NB4 (cell line): ENCODE measurements at regions not wholly inside any gene's neighbourhood (a gene's known extent, or its start where the extent isn't known, plus 50 kb on each side); places are given as distances from the start of the nearest gene placed in this dataset.

Source experiments
- DNase-seq: peaks from one replicate; pipeline ENCODE4 v3.0.0; 2010; ENCODE audit warnings: low read depth
- H3K4me3 ChIP-seq: one replicate; pipeline ENCODE4 v1.5.1; 2011; ENCODE audit warnings: mild to moderate bottlenecking, low read depth, low read length, moderate library complexity
- CTCF ChIP-seq: IDR thresholded peaks from one replicate; pipeline ENCODE4 v1.5.1; 2012; ENCODE audit warnings: low read depth, low read length
- MAX ChIP-seq: IDR thresholded peaks from 2 replicates; pipeline ENCODE4 v1.6.1; 2011; ENCODE audit warnings: low read depth, low read length
- MYC ChIP-seq: IDR thresholded peaks from 2 replicates; pipeline ENCODE4 v1.6.1; 2011; ENCODE audit warnings: low read depth, low read length
- POLR2A ChIP-seq: IDR thresholded peaks from 2 replicates; pipeline ENCODE4 v1.6.1; 2011; ENCODE audit warnings: mild to moderate bottlenecking; ENCODE audit not compliant: insufficient read length; ENCODE audit errors: extremely low read depth

GRCh38 chr3:182349051-182349450 is 444.3 kb upstream of the ATP11B start:
- no peak for DNase-seq
- H3K4me3 ChIP-seq = no peak overlapping the region
- TF ChIP-seq MYC (no peak), POLR2A (no peak), MAX (no peak), CTCF (no peak)

DNA sequence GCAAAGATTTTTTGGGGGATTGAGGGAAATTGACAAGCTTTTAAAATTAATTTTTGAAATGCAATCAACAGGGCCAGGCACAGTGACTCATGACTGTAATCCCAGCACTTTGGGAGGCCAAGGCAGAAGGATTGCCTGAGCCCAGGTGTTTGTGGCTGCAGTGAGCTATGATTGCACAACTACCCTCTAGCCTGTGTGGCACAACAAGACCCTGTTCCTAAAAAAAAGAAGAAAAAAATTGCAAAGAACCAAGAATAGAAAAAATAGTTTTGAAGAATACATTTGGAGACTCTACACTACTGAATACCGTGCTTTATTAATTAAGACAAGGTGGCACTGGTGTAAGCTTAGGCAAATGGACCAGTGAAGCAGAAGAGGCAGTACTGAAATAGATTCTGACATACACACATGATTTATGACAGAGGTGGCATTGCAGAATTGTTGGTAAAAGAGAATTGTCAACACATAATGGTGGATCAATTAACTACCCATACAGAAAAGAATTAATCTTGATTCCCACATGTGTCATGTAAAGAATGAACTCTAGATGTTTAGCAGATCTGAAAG is 443.3 kb upstream of the ATP11B start:
- DNase-seq = no peak
- no peak overlapping the region for H3K4me3 ChIP-seq
- no peak for TF ChIP-seq MYC
- TF ChIP-seq MAX = no peak
- no peak for TF ChIP-seq CTCF
- no peak for TF ChIP-seq POLR2A

- no peak for DNase-seq
- no peak overlapping the region for H3K4me3 ChIP-seq
- no peak for TF ChIP-seq MYC
- TF ChIP-seq POLR2A = no peak
- no peak for TF ChIP-seq MAX
- no peak for TF ChIP-seq CTCF
Observed at GRCh38 chr3:182357928-182358327, 435.4 kb upstream of the ATP11B start.

DNA sequence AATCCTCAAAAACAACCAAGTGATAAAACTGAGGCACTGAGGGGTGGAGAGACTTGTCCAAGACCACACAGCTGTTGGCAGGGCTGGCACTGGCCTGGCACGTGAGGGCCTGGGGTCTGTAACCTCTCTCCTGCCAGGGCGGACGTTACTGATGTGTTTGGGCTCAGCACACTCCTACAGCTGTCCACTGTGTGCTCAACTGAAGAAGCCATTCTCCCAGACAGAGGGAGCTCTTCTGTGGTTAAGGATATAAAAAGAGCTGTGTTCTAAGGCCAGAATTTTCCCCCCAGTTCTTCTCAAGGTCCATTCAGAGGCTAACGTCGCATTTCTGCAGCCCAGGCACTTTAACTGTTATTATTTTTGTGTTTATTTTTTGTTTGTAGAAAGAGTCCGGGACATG is 429.0 kb upstream of the ATP11B start:
- DNase-seq = no peak
- H3K4me3 ChIP-seq = no peak overlapping the region
- no peak for TF ChIP-seq POLR2A
- TF ChIP-seq CTCF = no peak
- TF ChIP-seq MAX = no peak
- TF ChIP-seq MYC = no peak

GRCh38 chr3:182364723-182365650 is 428.3 kb upstream of the ATP11B start:
- H3K4me3 ChIP-seq = no peak overlapping the region
- no peak for TF ChIP-seq MAX
- no peak for TF ChIP-seq MYC
- TF ChIP-seq CTCF = no peak
- no peak for TF ChIP-seq POLR2A
- DNase-seq = no peak
